HG03045 (cell line): ENCODE measurements at regions not wholly inside any gene's neighbourhood (a gene's known extent, or its start where the extent isn't known, plus 50 kb on each side); places are given as distances from the start of the nearest gene placed in this dataset.
A peak's percentile ranks its signal among the peaks of the same experiment; 100 is the strongest.

ENCODE experiments used
- ATAC-seq: cut with Tn5 transposase; IDR thresholded peaks from one replicate; pipeline ENCODE4 v1.9.1; 2021; ENCODE audit warnings: mild to moderate bottlenecking, moderate library complexity; ENCODE audit not compliant: unreplicated experiment

GRCh38 chr5:135207866-135208265, 173.8 kb upstream of the PITX1 start:
- ATAC-seq = no peak

GRCh38 chr5:135206862-135207261, 172.8 kb upstream of the PITX1 start:
- no peak for ATAC-seq

GRCh38 chr5:135205632-135206349, 171.8 kb upstream of the PITX1 start:
- no peak for ATAC-seq

GRCh38 chr5:135204151-135204600, 170.1 kb upstream of the PITX1 start:
- ATAC-seq = no peak

- ATAC-seq = no peak
These were observed 169.6 kb upstream of the PITX1 start for GRCh38 chr5:135203593-135204036.

GRCh38 chr5:135203019-135203418, 169.0 kb upstream of the PITX1 start:
- no peak for ATAC-seq

- ATAC-seq = no peak
These were observed 165.9 kb upstream of the PITX1 start for GRCh38 chr5:135199919-135200318.

- ATAC-seq = no peak
These were observed 162.5 kb upstream of the PITX1 start for GRCh38 chr5:135196483-135196882.

GRCh38 chr5:135195270-135195608, 161.2 kb upstream of the PITX1 start:
- no peak for ATAC-seq

GRCh38 chr5:135194573-135195269, 160.7 kb upstream of the PITX1 start:
- ATAC-seq = no peak

GRCh38 chr5:135194126-135194488, 160.1 kb upstream of the PITX1 start:
- no peak for ATAC-seq

- no peak for ATAC-seq
These were observed 159.4 kb upstream of the PITX1 start for GRCh38 chr5:135193213-135194125.

- ATAC-seq = no peak
These were observed 158.3 kb upstream of the PITX1 start for GRCh38 chr5:135192351-135192750.

- peak; percentile 86 for ATAC-seq
These were observed 157.2 kb upstream of the PITX1 start for GRCh38 chr5:135191084-135191826.

- ATAC-seq = no peak
These were observed 156.5 kb upstream of the PITX1 start for GRCh38 chr5:135190416-135191083.

GRCh38 chr5:135189024-135189423, 155.0 kb upstream of the PITX1 start:
- ATAC-seq = no peak

- ATAC-seq = no peak
These were observed 154.3 kb upstream of the PITX1 start for GRCh38 chr5:135188233-135188914.

- ATAC-seq = no peak
These were observed 152.9 kb upstream of the PITX1 start for GRCh38 chr5:135186662-135187522.
